GM12864 (cell line): ENCODE measurements at regions not wholly inside any gene's neighbourhood (a gene's known extent, or its start where the extent isn't known, plus 50 kb on each side); places are given as distances from the start of the nearest gene placed in this dataset.

Experiments
- DNase-seq: peaks from one replicate; pipeline ENCODE4 v3.0.0-alpha.2; 2011; ENCODE audit warnings: low read depth
- H3K4me3 ChIP-seq: 2 replicates; pipeline ENCODE4 v1.5.1; 2011; ENCODE audit warnings: mild to moderate bottlenecking, low read depth, low read length, control low read depth
- CTCF ChIP-seq: IDR thresholded peaks from 2 replicates; pipeline ENCODE4 v1.5.1; 2011; ENCODE audit warnings: low read depth, mild to moderate bottlenecking, moderate library complexity, low read length, control low read depth, inconsistent platforms; ENCODE audit errors: missing control alignments

DNA sequence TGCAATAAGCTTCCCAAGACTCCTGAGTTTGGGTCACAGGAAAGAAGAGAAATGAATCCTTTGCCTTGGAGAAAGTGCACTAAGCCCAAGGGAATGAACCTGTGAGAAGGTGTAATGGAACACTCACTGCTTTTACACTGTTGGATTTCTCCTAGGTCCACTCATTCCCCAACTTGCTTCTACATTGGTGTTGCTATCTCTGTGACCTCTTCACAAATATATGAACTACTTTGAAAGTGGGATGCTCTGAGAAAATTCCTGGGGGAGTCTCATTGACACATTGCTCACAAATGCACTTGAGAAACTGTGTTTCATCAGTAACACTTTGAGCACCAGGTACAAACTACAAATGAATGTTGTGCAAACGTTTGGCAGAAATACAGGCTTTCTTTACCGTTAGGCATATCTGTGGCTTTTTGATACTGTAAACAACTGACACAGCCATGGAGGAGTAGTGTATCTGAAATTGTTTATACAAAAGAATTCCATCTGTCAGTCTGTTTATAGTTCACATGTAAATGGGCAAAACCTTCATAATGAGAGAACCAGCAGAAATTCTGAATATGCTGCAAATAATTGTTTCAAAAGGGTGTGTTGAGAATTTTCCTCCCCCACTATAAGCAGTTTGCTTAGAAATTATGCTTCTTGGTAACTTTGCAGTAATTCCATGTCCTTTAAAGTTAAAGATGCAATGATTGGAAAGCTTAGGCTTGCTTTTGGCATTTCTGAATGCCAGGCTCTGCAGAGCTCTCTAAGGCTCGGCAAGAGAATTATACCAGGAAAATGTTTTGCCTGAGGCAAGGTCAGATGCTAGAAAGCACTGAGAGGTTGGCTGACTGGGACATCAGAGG, 348.5 kb upstream of the DDHD1 start:
- H3K4me3 ChIP-seq: no peak overlapping the region
- no peak for TF ChIP-seq CTCF
- DNase-seq: no peak

- TF ChIP-seq CTCF: no peak
Measured at GRCh38 chr14:53500191-53500590, 347.1 kb upstream of the DDHD1 start.

GRCh38 chr14:53496668-53497067, 343.5 kb upstream of the DDHD1 start:
- no peak for DNase-seq
- TF ChIP-seq CTCF: no peak
- H3K4me3 ChIP-seq: no peak overlapping the region

More at GRCh38 chr14:53500191-53500590, 347.1 kb upstream of the DDHD1 start:
- DNase-seq: no peak
- H3K4me3 ChIP-seq: no peak overlapping the region

DNA sequence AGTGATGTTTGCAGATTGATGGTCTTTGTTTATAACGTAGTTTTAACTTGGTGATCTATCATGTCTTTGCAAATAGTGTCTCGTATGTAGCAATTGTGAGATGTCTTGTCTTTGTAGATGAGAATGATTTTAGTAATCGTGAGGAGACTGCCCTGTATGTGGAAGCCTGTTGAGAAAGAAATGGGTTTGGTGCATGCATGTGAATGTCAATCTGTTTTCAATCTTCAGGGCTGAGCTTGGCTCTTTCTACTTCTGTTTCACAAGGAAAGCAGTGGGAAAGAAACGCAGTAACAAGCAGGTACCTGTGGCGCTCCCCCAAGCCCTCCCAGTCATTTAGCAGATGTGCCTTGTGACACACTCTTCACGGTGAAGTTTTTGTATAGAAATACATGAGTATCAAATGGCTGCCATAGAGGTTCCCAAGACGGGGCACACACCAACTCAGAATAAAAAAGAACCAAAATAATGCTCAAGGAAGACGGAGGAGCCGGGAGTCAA, 342.8 kb upstream of the DDHD1 start:
- TF ChIP-seq CTCF: no peak

DNA sequence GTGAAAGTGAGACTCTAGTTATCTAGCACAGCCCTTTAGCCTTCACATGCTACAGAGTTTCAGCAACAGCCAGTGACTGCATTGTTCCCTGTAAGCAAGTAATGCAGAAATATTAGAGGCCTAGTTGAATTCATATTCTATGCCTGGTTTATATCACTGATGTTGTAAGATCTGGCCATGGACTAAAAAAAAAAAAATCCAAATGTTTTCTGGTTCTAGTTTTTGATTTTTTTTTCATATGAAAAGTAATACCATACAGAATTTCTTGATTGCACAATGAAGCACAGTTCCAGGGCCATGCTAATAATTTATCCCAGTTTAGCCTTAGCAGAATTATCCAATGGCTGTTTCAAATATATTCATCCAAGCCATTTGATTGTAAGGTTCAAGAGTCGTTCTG, 341.5 kb upstream of the DDHD1 start:
- DNase-seq: no peak
- TF ChIP-seq CTCF: no peak
- H3K4me3 ChIP-seq: no peak overlapping the region

More for the DNA sequence above, 342.8 kb upstream of the DDHD1 start:
- DNase-seq: no peak
- no peak overlapping the region for H3K4me3 ChIP-seq

GRCh38 chr14:53493860-53494259, 340.7 kb upstream of the DDHD1 start:
- H3K4me3 ChIP-seq: no peak overlapping the region
- no peak for TF ChIP-seq CTCF
- DNase-seq: no peak

GRCh38 chr14:53493320-53493719, 340.2 kb upstream of the DDHD1 start:
- no peak for TF ChIP-seq CTCF
- no peak for DNase-seq

More at GRCh38 chr14:53493320-53493719, 340.2 kb upstream of the DDHD1 start:
- H3K4me3 ChIP-seq: no peak overlapping the region
